ENCODE measurements at regions not wholly inside any gene's neighbourhood (a gene's known extent, or its start where the extent isn't known, plus 50 kb on each side); places are given as distances from the start of the nearest gene placed in this dataset.
"Not testable (repeated sequence)": the region's sequence is repeated elsewhere in the genome, so short reads cannot be mapped to it uniquely, and the experiment has no call there.

GRCh38 chr20:40869218-40870147 is 159.1 kb upstream of the TOP1 start:
- DNase-seq (ENCODE audit: extremely low read depth, low read depth), result no peak

GRCh38 chr20:40875116-40876085 is 153.2 kb upstream of the TOP1 start:
- no peak for DNase-seq (ENCODE audit: extremely low read depth, low read depth)
- TF ChIP-seq, protein P1, sequence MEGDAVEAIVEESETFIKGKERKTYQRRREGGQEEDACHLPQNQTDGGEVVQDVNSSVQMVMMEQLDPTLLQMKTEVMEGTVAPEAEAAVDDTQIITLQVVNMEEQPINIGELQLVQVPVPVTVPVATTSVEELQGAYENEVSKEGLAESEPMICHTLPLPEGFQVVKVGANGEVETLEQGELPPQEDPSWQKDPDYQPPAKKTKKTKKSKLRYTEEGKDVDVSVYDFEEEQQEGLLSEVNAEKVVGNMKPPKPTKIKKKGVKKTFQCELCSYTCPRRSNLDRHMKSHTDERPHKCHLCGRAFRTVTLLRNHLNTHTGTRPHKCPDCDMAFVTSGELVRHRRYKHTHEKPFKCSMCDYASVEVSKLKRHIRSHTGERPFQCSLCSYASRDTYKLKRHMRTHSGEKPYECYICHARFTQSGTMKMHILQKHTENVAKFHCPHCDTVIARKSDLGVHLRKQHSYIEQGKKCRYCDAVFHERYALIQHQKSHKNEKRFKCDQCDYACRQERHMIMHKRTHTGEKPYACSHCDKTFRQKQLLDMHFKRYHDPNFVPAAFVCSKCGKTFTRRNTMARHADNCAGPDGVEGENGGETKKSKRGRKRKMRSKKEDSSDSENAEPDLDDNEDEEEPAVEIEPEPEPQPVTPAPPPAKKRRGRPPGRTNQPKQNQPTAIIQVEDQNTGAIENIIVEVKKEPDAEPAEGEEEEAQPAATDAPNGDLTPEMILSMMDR (IDR thresholded peaks at IDR 0.05; ENCODE audit: low read depth, low read length), result no peak

More at GRCh38 chr20:40869218-40870147, 159.1 kb upstream of the TOP1 start:
- TF ChIP-seq, protein P1 (IDR thresholded peaks at IDR 0.05; ENCODE audit: low read depth, low read length), result no peak

DNA sequence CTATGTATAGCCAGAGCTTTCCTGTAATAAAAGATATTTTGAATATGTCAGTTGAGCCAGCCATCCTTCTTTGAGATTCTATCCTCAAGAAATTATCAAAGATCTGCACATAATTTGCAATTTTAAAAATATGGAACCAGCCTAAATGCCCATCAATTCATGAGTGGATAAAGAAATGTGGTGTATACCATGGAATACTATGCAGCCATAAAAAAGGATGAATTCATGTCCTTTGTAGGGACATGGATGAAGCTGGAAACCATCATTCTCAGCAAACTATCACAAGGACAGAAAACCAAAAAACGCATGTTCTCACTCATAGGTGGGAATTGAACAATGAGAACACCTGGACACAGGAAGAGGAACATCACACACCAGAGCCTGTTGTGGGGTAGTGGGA is 150.5 kb upstream of the TOP1 start:
- DNase-seq (ENCODE audit: extremely low read depth, low read depth), result not testable (repeated sequence)

- DNase-seq (ENCODE audit: extremely low read depth, low read depth), result no peak
- TF ChIP-seq, protein P1 (IDR thresholded peaks at IDR 0.05; ENCODE audit: low read depth, low read length), result no peak
Measured at GRCh38 chr20:40880063-40880728, 148.4 kb upstream of the TOP1 start.

DNA sequence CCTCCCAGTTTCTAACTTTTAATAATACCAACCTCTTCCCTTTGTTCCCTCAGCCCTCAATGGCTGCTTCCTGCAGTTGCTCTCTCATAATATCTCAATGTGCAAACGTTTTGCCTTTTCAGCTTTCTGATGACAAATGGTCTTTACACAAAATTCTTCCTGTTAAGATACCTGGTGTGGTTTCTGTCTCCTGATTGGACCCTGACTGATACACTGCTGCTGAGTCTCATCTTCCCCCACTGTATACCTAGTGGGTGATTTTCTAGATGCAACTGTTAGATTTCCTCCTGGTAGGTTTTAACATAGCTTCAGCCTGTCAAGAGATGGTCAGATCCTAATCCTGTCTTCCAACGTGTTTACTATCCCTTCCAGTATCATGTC is 147.9 kb upstream of the TOP1 start:
- DNase-seq (ENCODE audit: extremely low read depth, low read depth), result no peak
- TF ChIP-seq, protein P1 (IDR thresholded peaks at IDR 0.05; ENCODE audit: low read depth, low read length), result no peak

- DNase-seq (ENCODE audit: extremely low read depth, low read depth), result no peak
- TF ChIP-seq, protein P1 (IDR thresholded peaks at IDR 0.05; ENCODE audit: low read depth, low read length), result no peak
Measured at GRCh38 chr20:40882152-40882551, 146.5 kb upstream of the TOP1 start.

DNA sequence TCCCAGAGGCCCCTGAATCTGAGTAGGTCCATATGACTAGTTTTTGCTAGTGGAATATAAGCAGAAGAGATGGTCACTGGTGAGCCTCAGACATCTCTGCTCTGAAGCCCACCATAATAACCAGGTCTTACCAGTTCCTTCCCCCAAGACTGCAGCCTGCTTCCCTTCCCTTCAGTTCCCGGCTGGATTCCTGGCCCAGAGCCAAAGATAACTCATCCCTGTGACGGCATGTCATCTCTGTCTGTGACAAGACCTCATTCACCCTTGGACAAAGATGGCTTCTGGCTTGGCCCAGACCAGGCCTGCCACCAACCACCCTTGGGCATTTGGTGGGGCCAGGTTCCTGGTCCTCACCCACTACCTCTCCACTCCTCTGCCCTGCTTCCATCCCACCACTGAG is 145.5 kb upstream of the TOP1 start:
- no peak for DNase-seq (ENCODE audit: extremely low read depth, low read depth)
- TF ChIP-seq, protein P1 (IDR thresholded peaks at IDR 0.05; ENCODE audit: low read depth, low read length), result no peak

Data from AG09319 (cell line).